ENCODE measurements at regions not wholly inside any gene's neighbourhood (a gene's known extent, or its start where the extent isn't known, plus 50 kb on each side); places are given as distances from the start of the nearest gene placed in this dataset.

DNA sequence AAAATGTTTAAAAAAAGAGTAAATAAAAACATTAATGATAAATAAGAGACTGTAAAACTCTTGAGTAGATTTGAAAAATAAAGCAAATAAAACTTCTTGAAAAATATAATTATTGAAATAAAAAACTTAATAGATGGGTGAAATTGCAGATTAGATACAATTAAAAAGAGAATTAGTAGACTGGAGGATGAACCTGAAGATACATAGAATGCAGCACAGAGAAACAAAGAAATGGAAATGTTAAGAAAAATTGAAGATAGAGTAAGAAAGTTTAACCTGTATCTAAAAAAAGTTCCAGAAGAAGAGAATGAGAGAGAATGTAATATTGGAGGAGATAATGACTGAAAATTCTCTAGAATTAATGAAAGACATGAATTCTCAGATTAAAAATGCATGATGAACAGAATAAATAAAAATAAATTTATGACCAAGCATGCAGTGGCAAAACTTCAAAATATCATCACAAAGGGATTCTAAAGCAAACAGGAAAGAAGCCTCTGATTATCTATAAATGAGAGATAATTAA, 438.1 kb upstream of the CLINT1 start:
- DNase-seq (ENCODE audit: low read depth): no peak

DNA sequence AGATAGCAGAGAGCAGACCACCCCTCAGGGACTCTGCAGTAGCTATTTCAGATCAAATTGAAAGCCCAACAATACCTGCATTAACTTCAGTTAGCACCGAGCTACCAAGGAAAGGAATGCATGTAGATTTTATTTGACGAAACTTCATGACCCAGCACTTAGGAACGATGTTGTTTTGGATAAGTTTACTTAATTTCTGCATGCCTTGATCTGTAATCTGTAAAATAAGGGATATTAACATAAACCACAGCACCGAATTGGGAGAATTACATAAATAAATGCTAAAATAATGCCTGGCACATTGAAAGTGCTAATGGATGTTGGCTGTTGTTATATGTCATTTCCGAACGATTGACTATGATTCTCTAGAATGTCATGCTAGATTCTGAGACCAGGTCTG, 435.8 kb upstream of the CLINT1 start:
- DNase-seq (ENCODE audit: low read depth): no peak

- no peak for DNase-seq (ENCODE audit: low read depth)
These were observed 434.0 kb upstream of the CLINT1 start for GRCh38 chr5:158292981-158293380.

GRCh38 chr5:158289967-158290366, 431.0 kb upstream of the CLINT1 start:
- no peak for DNase-seq (ENCODE audit: low read depth)

DNA sequence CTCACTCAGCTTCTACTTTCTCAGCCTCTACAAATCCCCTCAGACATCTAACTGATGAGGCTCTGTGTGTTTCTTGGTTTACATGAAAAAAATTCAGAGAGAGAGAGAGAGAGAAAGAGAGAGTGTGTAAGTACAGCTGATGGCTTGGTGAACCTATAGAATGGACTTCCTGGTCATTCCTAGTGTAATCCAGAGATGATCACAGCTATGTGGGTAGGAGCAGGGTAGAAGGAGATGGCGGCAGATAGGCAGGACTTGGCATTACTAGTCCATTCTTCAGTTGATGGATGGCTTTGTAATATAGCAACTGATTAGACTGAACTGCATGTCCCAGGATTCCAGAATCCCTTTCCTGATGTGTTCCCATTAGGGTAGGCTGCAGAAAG, 429.3 kb upstream of the CLINT1 start:
- no peak for DNase-seq (ENCODE audit: low read depth)

- no peak for DNase-seq (ENCODE audit: low read depth)
These were observed 428.8 kb upstream of the CLINT1 start for GRCh38 chr5:158287643-158288271.

- no peak for DNase-seq (ENCODE audit: low read depth)
These were observed 427.9 kb upstream of the CLINT1 start for GRCh38 chr5:158286827-158287226.

- DNase-seq (ENCODE audit: low read depth): no peak
These were observed 426.8 kb upstream of the CLINT1 start for GRCh38 chr5:158285698-158286097.

DNA sequence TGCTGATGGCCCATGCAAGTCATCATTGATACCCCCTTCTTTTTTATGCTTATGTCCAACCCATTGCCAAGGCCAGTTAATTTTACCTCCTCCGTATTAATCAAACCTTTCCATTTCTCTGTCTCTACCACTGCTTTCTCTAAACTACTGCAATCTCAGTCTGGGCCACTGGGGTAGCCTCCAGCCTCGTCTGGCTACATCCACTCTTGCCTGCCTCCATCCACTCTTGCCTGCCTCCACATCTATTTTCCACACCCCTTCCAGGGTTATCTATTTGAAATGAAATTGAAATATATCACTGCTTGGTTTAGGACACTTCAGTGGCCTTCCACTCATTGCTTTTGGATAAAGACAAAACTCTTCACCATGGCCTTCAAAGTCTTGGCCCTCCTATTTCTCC, 425.3 kb upstream of the CLINT1 start:
- no peak for DNase-seq (ENCODE audit: low read depth)

DNA sequence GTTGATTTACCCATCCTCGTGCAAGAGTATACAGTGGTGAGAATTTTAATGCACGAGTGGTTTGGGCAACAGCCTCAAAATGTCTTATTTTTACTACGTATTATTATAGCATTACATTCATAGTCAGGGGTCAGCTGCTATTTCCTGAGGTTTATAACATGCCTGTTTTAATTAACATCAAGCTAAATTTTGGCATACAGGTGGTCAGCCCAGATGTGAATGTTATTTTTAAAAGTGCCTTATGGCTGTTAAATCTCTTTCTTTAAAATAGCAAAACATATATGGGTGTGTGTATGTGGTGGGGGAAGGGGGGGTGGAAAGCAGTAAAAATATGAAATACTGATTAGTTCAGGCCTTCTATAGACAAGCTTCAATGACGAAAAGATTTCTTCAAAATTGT, 424.5 kb upstream of the CLINT1 start:
- no peak for DNase-seq (ENCODE audit: low read depth)

GRCh38 chr5:158278216-158278925, 419.4 kb upstream of the CLINT1 start:
- DNase-seq (ENCODE audit: low read depth): no peak

GRCh38 chr5:158277276-158277675, 418.3 kb upstream of the CLINT1 start:
- DNase-seq (ENCODE audit: low read depth): no peak

DNA sequence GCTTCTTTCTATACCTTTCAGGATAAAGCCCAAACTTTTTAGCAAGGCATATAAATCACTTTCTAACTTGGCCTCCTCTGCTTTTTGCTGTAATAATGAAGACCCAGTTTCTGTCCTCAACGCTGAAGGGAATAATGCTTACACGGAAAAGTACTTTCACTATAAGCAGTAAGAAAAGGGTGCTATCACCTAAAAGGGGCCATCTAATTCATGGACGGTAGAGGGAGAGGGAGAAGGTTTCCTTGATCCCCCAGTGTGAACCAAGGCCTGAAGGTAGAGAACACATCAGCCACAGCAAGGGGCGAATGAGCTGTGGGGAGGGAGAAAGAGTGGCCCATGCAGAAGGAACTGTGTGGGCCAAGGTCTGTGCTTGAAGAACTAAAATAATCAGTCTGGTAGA, 417.7 kb upstream of the CLINT1 start:
- no peak for DNase-seq (ENCODE audit: low read depth)

- DNase-seq (ENCODE audit: low read depth): no peak
These were observed 416.6 kb upstream of the CLINT1 start for GRCh38 chr5:158275511-158275910.

DNA sequence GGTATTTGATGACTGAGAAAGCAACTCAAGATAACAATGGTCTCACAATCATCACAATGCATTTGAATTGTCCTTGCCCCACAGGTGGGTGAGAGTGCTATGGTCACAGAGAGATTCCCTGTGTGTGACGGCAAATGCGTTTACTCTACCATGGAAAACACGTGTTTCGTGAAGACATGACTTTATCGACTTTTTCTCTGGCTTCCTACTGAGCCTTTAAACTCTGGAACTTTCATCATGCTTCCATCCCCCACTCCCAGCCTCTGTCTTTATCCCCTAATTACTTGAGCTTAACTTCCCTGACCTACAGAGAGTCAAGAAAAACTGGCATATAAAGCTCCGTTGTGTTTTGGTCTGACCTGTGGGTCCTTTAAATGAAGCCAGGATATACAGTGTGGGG, 414.1 kb upstream of the CLINT1 start:
- DNase-seq (ENCODE audit: low read depth): no peak

GRCh38 chr5:158272409-158272808, 413.5 kb upstream of the CLINT1 start:
- DNase-seq (ENCODE audit: low read depth): no peak

- DNase-seq (ENCODE audit: low read depth): no peak
These were observed 412.1 kb upstream of the CLINT1 start for GRCh38 chr5:158270996-158271554.

DNA sequence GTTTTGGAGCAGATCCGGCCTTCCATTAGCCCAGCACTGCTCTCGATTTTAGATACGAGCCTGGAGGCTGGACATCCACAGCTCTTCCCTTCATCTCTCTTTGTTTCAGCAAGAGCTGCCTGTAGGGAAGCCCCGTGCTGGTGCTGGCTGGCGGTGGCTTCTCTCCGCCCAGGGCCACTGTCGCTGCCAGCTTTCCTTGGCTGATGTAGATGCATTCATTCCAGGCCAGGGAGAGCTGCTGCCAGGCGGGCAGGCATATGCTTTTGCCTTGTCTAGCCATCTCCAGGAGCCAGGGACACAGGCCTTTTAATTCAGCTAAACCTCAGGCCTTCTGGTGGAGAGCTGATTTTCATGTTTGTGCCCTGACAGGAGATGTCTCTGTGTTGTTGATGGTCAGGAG, 409.3 kb upstream of the CLINT1 start:
- no peak for DNase-seq (ENCODE audit: low read depth)

DNA sequence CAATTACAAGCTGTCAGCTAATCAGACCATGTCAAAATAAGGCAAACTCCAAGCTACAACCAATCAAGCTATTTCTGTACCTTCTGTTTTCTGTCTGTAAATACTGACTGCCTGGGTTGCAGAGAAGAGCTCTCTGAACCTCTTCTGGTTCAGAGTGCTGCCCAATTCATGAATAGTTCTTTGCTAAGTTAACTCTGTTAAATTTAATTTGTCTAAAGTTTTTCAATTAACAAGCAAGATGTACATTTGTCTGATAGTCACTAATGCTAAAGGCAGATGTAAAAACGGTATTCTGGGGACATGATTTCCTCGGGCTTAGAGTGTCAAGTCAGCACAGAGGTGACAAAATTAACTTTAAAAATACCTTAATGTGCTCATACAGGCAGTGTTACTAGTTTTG, 408.3 kb upstream of the CLINT1 start:
- no peak for DNase-seq (ENCODE audit: low read depth)

DNA sequence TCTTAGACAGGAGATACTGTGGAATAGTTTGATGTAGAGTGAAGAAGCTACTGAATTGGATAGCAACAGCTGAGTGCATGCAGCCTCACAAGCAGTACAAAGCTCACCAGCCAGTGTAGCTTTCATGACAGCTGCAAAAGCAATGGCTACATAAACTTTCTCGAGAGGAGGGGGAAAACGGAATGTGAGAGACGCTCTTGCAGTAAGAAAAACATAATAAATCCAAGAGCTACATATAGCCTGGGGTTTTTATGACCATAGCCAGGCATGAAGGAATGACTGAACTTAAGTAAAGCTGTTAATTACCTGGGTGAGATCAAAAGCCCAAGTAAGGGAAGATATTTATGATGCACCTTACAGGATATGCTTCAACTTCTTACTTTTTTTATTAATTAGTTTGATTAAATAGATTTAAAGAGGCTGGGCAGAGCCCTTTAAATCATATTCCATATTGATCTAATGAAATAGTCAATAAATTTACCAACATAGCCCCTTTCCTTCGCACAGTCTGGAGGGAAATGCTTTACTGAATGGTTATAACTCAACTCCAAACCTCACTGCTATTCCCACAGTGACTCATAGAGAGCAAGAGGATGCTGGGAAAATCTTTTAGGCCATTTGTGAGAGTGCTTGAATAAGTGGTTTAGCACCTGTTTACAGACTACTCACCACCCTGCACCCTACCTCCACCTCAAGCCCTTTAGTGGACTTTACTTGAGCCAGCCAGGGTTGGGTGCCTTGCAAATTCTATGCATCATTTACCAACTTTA, 407.2 kb upstream of the CLINT1 start:
- DNase-seq (ENCODE audit: low read depth): no peak

DNA sequence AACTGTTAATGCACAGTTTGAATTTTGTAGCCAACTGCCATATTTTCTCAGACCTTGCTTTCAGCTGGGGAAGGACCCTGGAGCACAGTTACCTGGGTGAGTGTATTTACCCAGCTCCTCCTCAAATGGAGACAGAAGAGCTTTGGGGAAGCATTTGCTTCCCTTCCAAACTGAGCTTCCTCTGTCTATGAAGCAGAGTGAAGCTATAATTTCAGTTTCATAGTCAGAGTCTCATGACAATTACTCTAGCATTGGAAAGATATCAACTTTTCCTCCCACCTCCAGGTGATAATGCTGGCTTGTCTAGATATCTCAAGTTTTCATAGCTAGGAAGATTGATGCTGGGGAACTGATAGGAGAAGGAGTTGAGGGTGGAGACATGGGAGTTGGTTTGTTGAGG, 406.4 kb upstream of the CLINT1 start:
- no peak for DNase-seq (ENCODE audit: low read depth)

GRCh38 chr5:158264264-158264663, 405.3 kb upstream of the CLINT1 start:
- DNase-seq (ENCODE audit: low read depth): no peak
